K562 (cell line): ENCODE measurements at regions not wholly inside any gene's neighbourhood (a gene's known extent, or its start where the extent isn't known, plus 50 kb on each side); places are given as distances from the start of the nearest gene placed in this dataset.

ENCODE experiments used
- ATAC-seq: fragments of 200-7000 bp; cut with Tn5 transposase; 3 replicates; pipeline ENCODE4 v1.9.1; 2020; ENCODE audit warnings: moderate library complexity
- BruUV-seq: library from RNA; stranded (reverse); fragments of 400-500 nt; replicated peaks from 2 replicates; lab custom pipeline; 2021; lab: Mats Ljungman, UMichigan
- CTCF ChIA-PET: fragments of 300-600 bp; formaldehyde crosslinking; extraction: SDS; loops from one replicate; lab custom pipeline; 2021; ENCODE audit warnings: low intra/inter-chr PET ratio; lab: Yijun Ruan, JAX
- POLR2A ChIA-PET: fragments of 300-600, 350-650 bp; sonication (Branson Sonifier 250); formaldehyde crosslinking; extraction: SDS; loops from one replicate; lab custom pipeline; 2021; ENCODE audit warnings: antibody characterized with exemption, inconsistent platforms; lab: Yijun Ruan, JAX
- DNase-seq, 4 experiments: peaks; one replicate each; pipeline versions ENCODE4 v3.0.0 to v3.0.0-alpha.2; 2011 to 2018; ENCODE audit warnings: low spot score in 3 of 4, mixed read lengths in 3 of 4; ENCODE audit errors: extremely low read depth in 1 of 4
- FAIRE-seq: peaks from 2 replicates; lab custom pipeline; 2011; peaks lifted over from hg19 to GRCh38; lab: Jason Lieb, UNC
- H2AFZ ChIP-seq: 2 replicates; pipeline ENCODE4 v1.6.0; 2011; ENCODE audit warnings: low read depth, low read length, control low read depth, inconsistent platforms
- H3K27ac ChIP-seq: fragments of 200-600 bp; 3 replicates; pipeline ENCODE4 v1.8.0; 2011; ENCODE audit warnings: low read depth, mild to moderate bottlenecking, control low read depth, inconsistent platforms, low read length, moderate library complexity, mixed read lengths; ENCODE audit errors: extremely low read depth
- H3K27me3 ChIP-seq, 2 experiments: fragments of 300-600 bp in 1 of 2; 2 replicates in 1 of 2; 3 replicates in 1 of 2; pipeline versions ENCODE4 v1.6.0 to v1.8.0; 2011; ENCODE audit warnings: inconsistent platforms in 2 of 2, low read length in 2 of 2, mild to moderate bottlenecking in 1 of 2, mixed read lengths in 1 of 2, moderate library complexity in 1 of 2; ENCODE audit not compliant: control insufficient read depth in 2 of 2, insufficient read depth in 2 of 2
- H3K36me3 ChIP-seq: fragments of 300-600 bp; 3 replicates; pipeline ENCODE4 v1.8.0; 2011; ENCODE audit warnings: mild to moderate bottlenecking, low read length, inconsistent platforms; ENCODE audit not compliant: control insufficient read depth, insufficient read depth
- H3K4me1 ChIP-seq, 2 experiments: fragments of 200-600 bp in 1 of 2; replicated peaks in 1 of 2; 2 replicates in 1 of 2; 3 replicates in 1 of 2; pipeline versions ENCODE4 v1.5.1 to v1.8.0; 2011; ENCODE audit warnings: inconsistent platforms in 2 of 2, low read length in 2 of 2, mild to moderate bottlenecking in 1 of 2, mixed read lengths in 1 of 2, moderate library complexity in 1 of 2; ENCODE audit not compliant: control insufficient read depth in 2 of 2, insufficient read depth in 2 of 2
- H3K4me2 ChIP-seq: 2 replicates; pipeline ENCODE4 v1.6.1; 2011; ENCODE audit warnings: low read length, control low read depth, inconsistent platforms, mixed read lengths; ENCODE audit not compliant: insufficient read depth
- H3K4me3 ChIP-seq: fragments of 200-600 bp; sonication (generic), shearing (Covaris generic); 2 replicates; pipeline ENCODE4 v1.5.1; 2016; ENCODE audit warnings: control low read depth, inconsistent platforms
- H3K79me2 ChIP-seq: fragments of 200-600 bp; 3 replicates; pipeline ENCODE4 v1.8.0; 2011; ENCODE audit warnings: low read length, inconsistent platforms; ENCODE audit not compliant: control insufficient read depth, insufficient read depth
- H3K9ac ChIP-seq, 2 experiments: 2 replicates each; pipeline versions ENCODE4 v1.6.0 to v1.6.1; 2011; ENCODE audit warnings: low read depth in 2 of 2, low read length in 2 of 2, control low read depth in 1 of 2, inconsistent platforms in 1 of 2, mild to moderate bottlenecking in 1 of 2, mixed read lengths in 1 of 2; ENCODE audit not compliant: insufficient read depth in 1 of 2
- H3K9me1 ChIP-seq: one replicate; pipeline ENCODE4 v1.6.0; 2011; ENCODE audit warnings: inconsistent platforms, mild to moderate bottlenecking, low read length, moderate library complexity; ENCODE audit not compliant: control insufficient read depth, insufficient read depth
- H3K9me3 ChIP-seq: replicated peaks from 2 replicates; pipeline ENCODE4 v1.5.1; 2011; ENCODE audit warnings: low read depth, low read length, inconsistent platforms; ENCODE audit not compliant: control insufficient read depth, insufficient read depth
- H4K20me1 ChIP-seq: replicated peaks from 2 replicates; pipeline ENCODE4 v1.6.1; 2011; ENCODE audit warnings: low read length, inconsistent platforms, mixed read lengths; ENCODE audit not compliant: control insufficient read depth, insufficient read depth
- C11orf30 ChIP-seq: fragments of 450-650 bp; IDR thresholded peaks from 2 replicates; pipeline ENCODE4 v1.6.1; 2016; ENCODE audit warnings: low read depth, mild to moderate bottlenecking
- FOS ChIP-seq: IDR thresholded peaks from 3 replicates; pipeline ENCODE4 v1.6.1; 2011; ENCODE audit not compliant: insufficient read length; ENCODE audit errors: extremely low read depth
- KLF10 ChIP-seq: fragments of 250-450 bp; sonication (Bioruptor Pico); IDR thresholded peaks from 2 replicates; pipeline ENCODE4 v1.6.1; 2021; ENCODE audit warnings: matching md5 sums
- MAFF ChIP-seq: IDR thresholded peaks from 2 replicates; pipeline ENCODE4 v1.6.1; 2012; ENCODE audit warnings: low read length, improper control_type of control experiment
- MAFG ChIP-seq: fragments of 450-650 bp; conservative IDR thresholded peaks from 2 replicates; pipeline ENCODE4 v1.6.1; 2016; ENCODE audit warnings: missing genetic modification characterization, missing compliant biosample characterization
- MCM7 ChIP-seq, 2 experiments: fragments of 450-650 bp; IDR thresholded peaks; 2 replicates each; pipeline ENCODE4 v1.6.1; 2016 to 2018
- NCOA6 ChIP-seq: fragments of 450-650 bp; IDR thresholded peaks from 2 replicates; pipeline ENCODE4 v1.6.1; 2017; ENCODE audit warnings: mild to moderate bottlenecking
- POLR3A ChIP-seq: IDR thresholded peaks from 2 replicates; pipeline ENCODE4 v1.6.1; 2011; ENCODE audit warnings: borderline replicate concordance, mild to moderate bottlenecking, moderate library complexity; ENCODE audit not compliant: insufficient read length, insufficient read depth; ENCODE audit errors: extremely low read depth
- RFX1 ChIP-seq: fragments of 450-650 bp; IDR thresholded peaks from 2 replicates; pipeline ENCODE4 v1.6.1; 2016; ENCODE audit warnings: mild to moderate bottlenecking, moderate library complexity
- SMARCE1 ChIP-seq: fragments of 450-650 bp; IDR thresholded peaks from 2 replicates; pipeline ENCODE4 v1.7.1; 2016; ENCODE audit warnings: mild to moderate bottlenecking
- ZEB2 ChIP-seq: fragments of 450-650 bp; IDR thresholded peaks from 2 replicates; pipeline ENCODE4 v1.6.1; 2016
- ZFP36 ChIP-seq: fragments of 150-350 bp; IDR thresholded peaks from 2 replicates; pipeline ENCODE4 v1.6.1; 2018; ENCODE audit warnings: low read length, low read depth; ENCODE audit not compliant: partially characterized antibody
- ZNF253 ChIP-seq: fragments of 250-450 bp; sonication (Bioruptor Pico); conservative IDR thresholded peaks from 2 replicates; pipeline ENCODE4 v1.6.1; 2021; ENCODE audit warnings: mild to moderate bottlenecking
- ZNF316 ChIP-seq: fragments of 450-650 bp; IDR thresholded peaks from 2 replicates; pipeline ENCODE4 v1.6.1; 2016
- WGBS: fragments of 100-300 bp; shearing (Covaris generic); methylation state at CpG from one replicate; pipeline ENCODE4 v1.1.6; 2016; ENCODE audit warnings: low coverage, mixed read lengths; ENCODE audit not compliant: insufficient coverage; ENCODE audit errors: missing lambda C conversion rate; 5-methylcytosine and 5-hydroxymethylcytosine counted together
- in situ Hi-C: fragments of 300-500 bp; cut with MboI; formaldehyde crosslinking; loops from 4 replicates; pipeline ENCODE4 v1.15.0; 2018; ENCODE audit warnings: inconsistent platforms, mixed read lengths
- intact Hi-C: fragments of 100-400 bp; cut with micrococcal nuclease; formaldehyde crosslinking; loops from 2 replicates; pipeline ENCODE4 v1.14.2; 2022
- TF ChIP-seq, protein P1 (sequence below): fragments of 250-450 bp; sonication (Bioruptor Pico); IDR thresholded peaks from 2 replicates; pipeline ENCODE4 v1.4.0; 2020; ENCODE audit warnings: borderline replicate concordance

DNA sequence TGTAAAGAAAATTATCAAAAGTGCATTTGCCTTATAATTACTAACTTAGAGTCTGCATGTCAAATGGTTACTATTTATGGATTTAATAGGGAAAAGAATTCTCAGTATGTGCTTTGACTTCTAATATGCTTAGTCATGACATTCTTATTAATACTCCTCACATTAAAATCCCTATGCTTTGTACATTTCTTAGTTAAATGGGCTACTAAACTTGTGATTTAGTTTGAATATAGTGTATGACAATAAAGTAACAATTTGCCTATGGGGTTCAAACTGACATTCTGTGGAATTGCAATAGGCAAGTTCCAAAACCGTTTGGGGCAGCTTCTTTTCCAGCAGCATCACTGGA, 361.9 kb upstream of the TMTC1 start:
- FAIRE-seq, result no peak
- WGBS, result 0% methylated on average over 1 of the region's 1 CpG

DNA sequence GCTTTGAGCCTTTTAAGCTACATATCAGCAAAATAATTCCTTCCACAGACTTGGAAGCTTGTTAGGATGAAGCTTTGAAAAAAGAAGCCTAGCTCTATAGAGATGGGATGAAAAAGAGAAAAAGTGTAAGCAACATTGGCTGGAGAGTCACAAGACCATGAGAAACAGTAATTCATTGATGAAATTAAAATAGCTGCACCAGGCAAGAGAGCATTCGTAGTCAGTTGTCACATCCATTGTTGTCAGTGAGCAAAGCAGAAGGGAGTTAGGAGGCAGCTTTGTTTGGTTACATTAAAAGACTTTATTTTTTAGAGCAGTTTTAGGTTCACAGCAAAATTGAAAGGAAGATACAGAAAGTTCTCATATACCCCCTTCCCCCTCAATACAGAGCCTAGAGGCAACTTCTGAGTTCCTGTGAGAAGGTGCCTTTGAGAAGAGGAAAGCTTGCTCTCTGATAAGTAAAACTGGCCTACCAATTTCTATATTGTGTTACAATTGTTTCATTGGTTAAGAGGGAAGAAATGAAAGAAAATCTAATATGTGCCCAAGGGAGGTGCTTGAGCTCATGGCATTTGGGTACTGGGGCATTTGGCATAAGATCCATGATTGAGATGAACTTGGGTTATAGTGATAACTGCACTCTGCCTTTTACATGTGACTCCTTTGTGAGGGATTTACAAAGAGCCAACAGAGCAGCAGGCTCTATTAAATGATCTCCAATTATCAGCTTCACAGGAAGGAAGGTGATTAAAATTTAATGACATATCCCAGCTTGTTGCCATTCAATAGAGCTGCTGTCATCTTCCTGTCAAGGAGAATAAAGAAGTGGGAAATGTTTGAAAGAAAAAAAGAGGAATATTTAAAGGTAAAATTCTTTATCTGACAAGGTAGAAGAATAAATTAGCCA, 361.3 kb upstream of the TMTC1 start:
- Histone ChIP-seq H3K27ac (no peak overlapping the region), H3K4me2 (no peak overlapping the region), H3K79me2 (no peaks in the 10 kb centered on the region), H3K9me1 (no peaks in the 10 kb centered on the region), H4K20me1 (no peaks in the 10 kb centered on the region), H3K36me3 (no peaks in the 10 kb centered on the region), H3K9ac (no peak overlapping the region), H2AFZ (no peak overlapping the region), H3K27me3 (no peaks in the 10 kb centered on the region), H3K9me3 (no peaks in the 10 kb centered on the region), H3K4me3 (no peak overlapping the region), H3K4me1 (no peaks in the 10 kb centered on the region)
- FAIRE-seq, result no peak
- in situ Hi-C loops, result no loop called here
- DNase-seq, result no peak
- ChIA-PET POLR2A (no interaction called here), CTCF (no interaction called here)
- intact Hi-C loops, result no loop called here
- no TSS peak for BruUV-seq
- WGBS, result 7% methylated on average over 1 of the region's 1 CpG
- no peak for ATAC-seq
- TF ChIP-seq KLF10 (CRISPR knock-in tag) (no peak), ZFP36 (no peak), ZNF253 (CRISPR knock-in tag) (no peak), NCOA6 (no peak), MCM7 (IDR thresholded peaks at IDR 0.05) (no peak), RFX1 (no peak), SMARCE1 (no peak), ZEB2 (no peak)
- TF ChIP-seq, protein P1, sequence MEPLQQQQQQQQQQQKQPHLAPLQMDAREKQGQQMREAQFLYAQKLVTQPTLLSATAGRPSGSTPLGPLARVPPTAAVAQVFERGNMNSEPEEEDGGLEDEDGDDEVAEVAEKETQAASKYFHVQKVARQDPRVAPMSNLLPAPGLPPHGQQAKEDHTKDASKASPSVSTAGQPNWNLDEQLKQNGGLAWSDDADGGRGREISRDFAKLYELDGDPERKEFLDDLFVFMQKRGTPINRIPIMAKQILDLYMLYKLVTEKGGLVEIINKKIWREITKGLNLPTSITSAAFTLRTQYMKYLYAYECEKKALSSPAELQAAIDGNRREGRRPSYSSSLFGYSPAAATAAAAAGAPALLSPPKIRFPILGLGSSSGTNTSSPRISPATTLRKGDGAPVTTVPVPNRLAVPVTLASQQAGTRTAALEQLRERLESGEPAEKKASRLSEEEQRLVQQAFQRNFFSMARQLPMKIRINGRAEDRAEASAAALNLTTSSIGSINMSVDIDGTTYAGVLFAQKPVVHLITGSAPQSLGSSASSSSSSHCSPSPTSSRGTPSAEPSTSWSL (CRISPR knock-in tag), result no peak

More for the DNA sequence above, 361.9 kb upstream of the TMTC1 start:
- Histone ChIP-seq H3K4me3 (no peak overlapping the region), H3K4me2 (no peak overlapping the region), H3K9me3 (no peaks in the 10 kb centered on the region), H3K79me2 (no peaks in the 10 kb centered on the region), H3K9me1 (no peaks in the 10 kb centered on the region), H4K20me1 (no peaks in the 10 kb centered on the region), H2AFZ (no peak overlapping the region), H3K27ac (no peak overlapping the region), H3K36me3 (no peaks in the 10 kb centered on the region), H3K27me3 (no peaks in the 10 kb centered on the region; a peak in 1 of 5 replicates), H3K9ac (no peak overlapping the region)
- DNase-seq, result no peak
- POLR2A ChIA-PET, result no interaction called here
- in situ Hi-C loops (no loop called here), intact Hi-C loops (no loop called here)
- TF ChIP-seq POLR3A (no peak), C11orf30 (0 out of 2 replicates have a peak, but pooled peaks have one; percentile 9), ZNF316 (peak; percentile 45; the same call in 1 of the 2 replicates), FOS (no peak), MAFG (tag) (0 out of 2 replicates have a peak, but pooled peaks have one; percentile 23), MAFF (0 out of 2 replicates have a peak, but pooled peaks have one; percentile 5), RFX1 (no peak)
- TF ChIP-seq, all 486 proteins: peak for 4
- BruUV-seq, result no TSS peak
- CTCF ChIA-PET, result no interaction called here
- no peaks in the 10 kb centered on the region for H3K4me1 ChIP-seq
- no peak for ATAC-seq
